Keratinocyte (primary cell): ENCODE measurements at regions not wholly inside any gene's neighbourhood (a gene's known extent, or its start where the extent isn't known, plus 50 kb on each side); places are given as distances from the start of the nearest gene placed in this dataset.

Source experiments
- DNase-seq: peaks from one replicate; pipeline ENCODE4 v3.0.0-alpha.2; 2011; ENCODE audit warnings: low read depth, missing footprints, low spot score
- FAIRE-seq: peaks from 2 replicates; lab custom pipeline; 2011; peaks lifted over from hg19 to GRCh38; lab: Jason Lieb, UNC
- H2AFZ ChIP-seq: 2 replicates; pipeline ENCODE4 v1.6.0; 2012; ENCODE audit warnings: low read length, control low read depth, inconsistent platforms; ENCODE audit not compliant: control insufficient read depth
- H3K27ac ChIP-seq: 2 replicates; pipeline ENCODE4 v1.5.1; 2011; ENCODE audit warnings: low read length; ENCODE audit not compliant: control insufficient read depth, insufficient read depth
- H3K27me3 ChIP-seq: 3 replicates; pipeline ENCODE4 v1.6.0; 2011; ENCODE audit warnings: low read length; ENCODE audit not compliant: control insufficient read depth, insufficient read depth; ENCODE audit errors: extremely low read depth
- H3K36me3 ChIP-seq, 2 experiments: 2 replicates in 1 of 2; 3 replicates in 1 of 2; pipeline ENCODE4 v1.5.1; 2011; ENCODE audit warnings: low read length in 2 of 2, mild to moderate bottlenecking in 1 of 2; ENCODE audit not compliant: control insufficient read depth in 2 of 2, insufficient read depth in 2 of 2; ENCODE audit errors: extremely low read depth in 1 of 2
- H3K4me1 ChIP-seq: 3 replicates; pipeline ENCODE4 v1.5.1; 2011; ENCODE audit warnings: low read length; ENCODE audit not compliant: control insufficient read depth, insufficient read depth; ENCODE audit errors: extremely low read depth
- H3K4me2 ChIP-seq: 3 replicates; pipeline ENCODE4 v1.6.0; 2011; ENCODE audit warnings: low read depth, low read length; ENCODE audit not compliant: control insufficient read depth, insufficient read depth; ENCODE audit errors: extremely low read depth
- H3K4me3 ChIP-seq, 3 experiments: fragments of 200-600 bp in 1 of 3; sonication (generic) in 1 of 3; 2 replicates in 2 of 3; 3 replicates in 1 of 3; pipeline ENCODE4 v1.5.1; 2011 to 2016; ENCODE audit warnings: low read length in 3 of 3, mild to moderate bottlenecking in 3 of 3, control low read depth in 2 of 3, inconsistent platforms in 1 of 3, low read depth in 1 of 3, mixed read lengths in 1 of 3, mixed run types in 1 of 3, moderate library complexity in 1 of 3; ENCODE audit not compliant: control insufficient read depth in 2 of 3, insufficient read depth in 2 of 3; ENCODE audit errors: extremely low read depth in 1 of 3
- H3K79me2 ChIP-seq: 2 replicates; pipeline ENCODE4 v1.6.0; 2012; ENCODE audit warnings: low read length; ENCODE audit not compliant: control insufficient read depth, insufficient read depth
- H3K9ac ChIP-seq: 3 replicates; pipeline ENCODE4 v1.6.0; 2011; ENCODE audit warnings: low read length; ENCODE audit not compliant: control insufficient read depth, insufficient read depth; ENCODE audit errors: extremely low read depth
- H3K9me1 ChIP-seq: 3 replicates; pipeline ENCODE4 v1.6.0; 2011; ENCODE audit warnings: low read length; ENCODE audit not compliant: control insufficient read depth, insufficient read depth; ENCODE audit errors: extremely low read depth
- H3K9me3 ChIP-seq: 2 replicates; pipeline ENCODE4 v1.5.1; 2012; ENCODE audit warnings: low read depth, low read length; ENCODE audit not compliant: control insufficient read depth
- H4K20me1 ChIP-seq: 3 replicates; pipeline ENCODE4 v1.6.0; 2011; ENCODE audit warnings: low read length; ENCODE audit not compliant: control insufficient read depth, insufficient read depth; ENCODE audit errors: extremely low read depth
- EZH2 ChIP-seq: IDR thresholded peaks from one replicate; pipeline ENCODE4 v1.6.1; 2012; ENCODE audit warnings: inconsistent platforms, mild to moderate bottlenecking, low read length, moderate library complexity
- dilution Hi-C: fragments of 300-500 bp; cut with MboI; formaldehyde crosslinking; loops from one replicate; pipeline ENCODE4 v1.7.0; 2020; ENCODE audit warnings: low sequenced_read_pairs; ENCODE audit not compliant: extremely low pct_ligation_motif_present
- TF ChIP-seq, protein P1 (sequence below), 3 experiments: IDR thresholded peaks in 1 of 3; conservative IDR thresholded peaks in 1 of 3; optimal IDR thresholded peaks in 1 of 3; 2 replicates in 2 of 3; 3 replicates in 1 of 3; pipeline versions ENCODE3 to v1.5.1; 2011; ENCODE audit warnings: low read length in 3 of 3, mild to moderate bottlenecking in 3 of 3, moderate library complexity in 2 of 3, control low read depth in 1 of 3, inconsistent platforms in 1 of 3; ENCODE audit not compliant: insufficient read depth in 2 of 3; ENCODE audit errors: extremely low read depth in 1 of 3

DNA sequence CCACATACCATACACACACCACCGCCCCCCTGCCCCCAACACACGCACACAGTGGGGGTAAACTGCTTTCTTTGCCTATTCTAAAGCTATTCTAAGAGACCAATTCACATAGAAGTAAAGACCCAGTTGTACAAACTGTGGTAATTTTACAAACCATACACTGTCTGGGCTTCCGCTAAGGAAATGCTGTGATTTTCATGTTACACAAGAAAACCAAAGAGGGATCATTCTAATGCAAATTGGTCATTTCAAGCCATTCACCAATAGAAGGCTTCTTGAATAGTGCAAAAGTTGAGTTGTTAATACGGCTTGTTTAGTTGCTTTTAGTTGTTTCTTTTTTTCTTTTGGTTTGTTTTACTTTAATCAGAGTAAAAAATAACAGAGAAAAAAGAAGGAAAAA, 202.8 kb downstream of the EFNB2 start:
- no peak for DNase-seq
- Histone ChIP-seq H3K9me1 (no peaks in the 10 kb centered on the region), H3K9me3 (no peaks in the 10 kb centered on the region), H3K27ac (no peak overlapping the region), H4K20me1 (no peaks in the 10 kb centered on the region), H3K36me3 (no peaks in the 10 kb centered on the region), H2AFZ (no peak overlapping the region), H3K4me2 (no peak overlapping the region), H3K9ac (no peak overlapping the region), H3K4me1 (no peaks in the 10 kb centered on the region), H3K79me2 (no peaks in the 10 kb centered on the region), H3K27me3 (no peaks in the 10 kb centered on the region), H3K4me3 (no peak overlapping the region)
- dilution Hi-C loops = no loop called here
- peak; percentile 44 for FAIRE-seq
- TF ChIP-seq EZH2 = no peak
- TF ChIP-seq, protein P1, sequence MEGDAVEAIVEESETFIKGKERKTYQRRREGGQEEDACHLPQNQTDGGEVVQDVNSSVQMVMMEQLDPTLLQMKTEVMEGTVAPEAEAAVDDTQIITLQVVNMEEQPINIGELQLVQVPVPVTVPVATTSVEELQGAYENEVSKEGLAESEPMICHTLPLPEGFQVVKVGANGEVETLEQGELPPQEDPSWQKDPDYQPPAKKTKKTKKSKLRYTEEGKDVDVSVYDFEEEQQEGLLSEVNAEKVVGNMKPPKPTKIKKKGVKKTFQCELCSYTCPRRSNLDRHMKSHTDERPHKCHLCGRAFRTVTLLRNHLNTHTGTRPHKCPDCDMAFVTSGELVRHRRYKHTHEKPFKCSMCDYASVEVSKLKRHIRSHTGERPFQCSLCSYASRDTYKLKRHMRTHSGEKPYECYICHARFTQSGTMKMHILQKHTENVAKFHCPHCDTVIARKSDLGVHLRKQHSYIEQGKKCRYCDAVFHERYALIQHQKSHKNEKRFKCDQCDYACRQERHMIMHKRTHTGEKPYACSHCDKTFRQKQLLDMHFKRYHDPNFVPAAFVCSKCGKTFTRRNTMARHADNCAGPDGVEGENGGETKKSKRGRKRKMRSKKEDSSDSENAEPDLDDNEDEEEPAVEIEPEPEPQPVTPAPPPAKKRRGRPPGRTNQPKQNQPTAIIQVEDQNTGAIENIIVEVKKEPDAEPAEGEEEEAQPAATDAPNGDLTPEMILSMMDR (optimal IDR thresholded peaks at IDR 0.05 in 1 of 3, IDR thresholded peaks at IDR 0.05 in 1 of 3, conservative IDR thresholded peaks at IDR 0.05 in 1 of 3; ENCODE audit: extremely low read depth in 1 of 3, insufficient read depth in 2 of 3, low read length in 3 of 3) = no peak

DNA sequence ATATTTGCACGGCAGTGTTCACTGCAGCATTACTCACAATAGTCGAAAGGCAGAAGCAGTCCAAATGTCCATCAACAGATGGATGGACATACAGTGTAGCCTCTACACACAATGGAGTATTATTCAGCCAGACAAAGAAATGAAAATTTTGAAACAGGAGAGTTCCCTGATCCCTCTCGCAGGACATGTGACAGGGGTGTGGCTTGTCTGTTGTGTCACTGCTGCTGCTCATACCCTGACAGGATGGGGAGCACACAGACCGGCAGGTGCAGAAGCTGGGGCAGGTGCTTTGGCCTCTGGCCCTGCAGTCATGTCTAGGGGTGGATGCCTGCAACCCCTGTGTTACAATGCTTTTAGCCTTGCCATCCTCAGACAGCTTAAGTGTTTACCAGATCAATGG, 204.3 kb downstream of the EFNB2 start:
- H3K4me2 ChIP-seq = no peak overlapping the region
- DNase-seq (no peak), FAIRE-seq (no peak)
- no peaks in the 10 kb centered on the region for H3K4me1 ChIP-seq
- H3K27ac ChIP-seq = no peak overlapping the region
- H3K9ac ChIP-seq = no peak overlapping the region
- TF ChIP-seq, protein P1 (optimal IDR thresholded peaks at IDR 0.05 in 1 of 3, IDR thresholded peaks at IDR 0.05 in 1 of 3, conservative IDR thresholded peaks at IDR 0.05 in 1 of 3; ENCODE audit: extremely low read depth in 1 of 3, insufficient read depth in 2 of 3, low read length in 3 of 3) = no peak
- TF ChIP-seq EZH2 = no peak
- dilution Hi-C loops = no loop called here
- H3K4me3 ChIP-seq = no peak overlapping the region
- H3K9me1 ChIP-seq = no peaks in the 10 kb centered on the region
- no peaks in the 10 kb centered on the region for H4K20me1 ChIP-seq
- H3K9me3 ChIP-seq = no peaks in the 10 kb centered on the region
- no peaks in the 10 kb centered on the region for H3K36me3 ChIP-seq
- H3K27me3 ChIP-seq = no peaks in the 10 kb centered on the region
- H3K79me2 ChIP-seq = no peaks in the 10 kb centered on the region
- no peak overlapping the region for H2AFZ ChIP-seq
